Neural crest cell (in vitro differentiated cells): ENCODE measurements at regions not wholly inside any gene's neighbourhood (a gene's known extent, or its start where the extent isn't known, plus 50 kb on each side); places are given as distances from the start of the nearest gene placed in this dataset.
"Not testable (repeated sequence)": the region's sequence is repeated elsewhere in the genome, so short reads cannot be mapped to it uniquely, and the experiment has no call there.

ENCODE experiments used
- DNase-seq: peaks from one replicate; pipeline ENCODE4 v3.0.0; 2021; ENCODE audit warnings: low read depth, mixed read lengths, low spot score
- H3K27ac Mint-ChIP-seq: one replicate; pipeline ENCODE4 v1.8.0; 2021; ENCODE audit warnings: mild to moderate bottlenecking, mixed read lengths; ENCODE audit not compliant: unreplicated experiment
- H3K27me3 Mint-ChIP-seq: 2 replicates; pipeline ENCODE4 v1.8.0; 2021; ENCODE audit warnings: low read depth, mild to moderate bottlenecking, mixed read lengths
- H3K36me3 Mint-ChIP-seq: 2 replicates; pipeline ENCODE4 v1.8.0; 2021; ENCODE audit warnings: low read depth, mild to moderate bottlenecking, mixed read lengths
- H3K4me1 Mint-ChIP-seq: 2 replicates; pipeline ENCODE4 v1.8.0; 2021; ENCODE audit warnings: mixed read lengths
- H3K4me3 Mint-ChIP-seq: one replicate; pipeline ENCODE4 v1.8.0; 2021; ENCODE audit warnings: mild to moderate bottlenecking, mixed read lengths
- H3K9me3 Mint-ChIP-seq: 2 replicates; pipeline ENCODE4 v1.8.0; 2021; ENCODE audit warnings: mixed read lengths
- TF ChIP-seq, protein P1 (sequence below): fragments of 200-600 bp; sonication (generic); conservative IDR thresholded peaks from 2 replicates; pipeline ENCODE4 v1.5.0; 2021; ENCODE audit warnings: antibody characterized with exemption, mild to moderate bottlenecking

DNA sequence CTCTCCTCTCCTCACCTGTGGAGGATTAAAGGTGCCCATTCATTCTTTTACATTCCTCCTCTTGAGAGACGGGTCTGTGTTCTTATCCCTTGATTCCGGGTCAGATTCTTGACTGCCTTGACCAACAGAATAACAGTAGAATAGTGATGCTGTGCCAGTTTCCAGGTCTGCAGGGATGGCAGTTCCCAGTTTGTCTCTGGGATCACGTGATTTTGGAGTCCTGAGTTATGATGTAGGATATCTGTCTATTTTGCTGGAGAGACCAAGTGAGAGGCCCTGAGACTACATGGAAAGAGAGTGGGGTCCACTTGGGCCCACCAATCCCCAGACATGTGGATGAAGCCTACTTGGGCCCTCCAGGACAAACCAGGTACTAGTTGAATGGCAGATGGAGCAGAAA, 142.8 kb downstream of the TTC8 start:
- Mint-ChIP-seq H3K27me3 (peaks cover 16% of the 10 kb centered on the region), H3K9me3 (peaks cover 2% of the 10 kb centered on the region), H3K4me1 (no peaks in the 10 kb centered on the region), H3K27ac (no peak overlapping the region), H3K4me3 (no peak overlapping the region), H3K36me3 (no peaks in the 10 kb centered on the region)
- no peak for DNase-seq
- TF ChIP-seq, protein P1, sequence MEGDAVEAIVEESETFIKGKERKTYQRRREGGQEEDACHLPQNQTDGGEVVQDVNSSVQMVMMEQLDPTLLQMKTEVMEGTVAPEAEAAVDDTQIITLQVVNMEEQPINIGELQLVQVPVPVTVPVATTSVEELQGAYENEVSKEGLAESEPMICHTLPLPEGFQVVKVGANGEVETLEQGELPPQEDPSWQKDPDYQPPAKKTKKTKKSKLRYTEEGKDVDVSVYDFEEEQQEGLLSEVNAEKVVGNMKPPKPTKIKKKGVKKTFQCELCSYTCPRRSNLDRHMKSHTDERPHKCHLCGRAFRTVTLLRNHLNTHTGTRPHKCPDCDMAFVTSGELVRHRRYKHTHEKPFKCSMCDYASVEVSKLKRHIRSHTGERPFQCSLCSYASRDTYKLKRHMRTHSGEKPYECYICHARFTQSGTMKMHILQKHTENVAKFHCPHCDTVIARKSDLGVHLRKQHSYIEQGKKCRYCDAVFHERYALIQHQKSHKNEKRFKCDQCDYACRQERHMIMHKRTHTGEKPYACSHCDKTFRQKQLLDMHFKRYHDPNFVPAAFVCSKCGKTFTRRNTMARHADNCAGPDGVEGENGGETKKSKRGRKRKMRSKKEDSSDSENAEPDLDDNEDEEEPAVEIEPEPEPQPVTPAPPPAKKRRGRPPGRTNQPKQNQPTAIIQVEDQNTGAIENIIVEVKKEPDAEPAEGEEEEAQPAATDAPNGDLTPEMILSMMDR: no peak

DNA sequence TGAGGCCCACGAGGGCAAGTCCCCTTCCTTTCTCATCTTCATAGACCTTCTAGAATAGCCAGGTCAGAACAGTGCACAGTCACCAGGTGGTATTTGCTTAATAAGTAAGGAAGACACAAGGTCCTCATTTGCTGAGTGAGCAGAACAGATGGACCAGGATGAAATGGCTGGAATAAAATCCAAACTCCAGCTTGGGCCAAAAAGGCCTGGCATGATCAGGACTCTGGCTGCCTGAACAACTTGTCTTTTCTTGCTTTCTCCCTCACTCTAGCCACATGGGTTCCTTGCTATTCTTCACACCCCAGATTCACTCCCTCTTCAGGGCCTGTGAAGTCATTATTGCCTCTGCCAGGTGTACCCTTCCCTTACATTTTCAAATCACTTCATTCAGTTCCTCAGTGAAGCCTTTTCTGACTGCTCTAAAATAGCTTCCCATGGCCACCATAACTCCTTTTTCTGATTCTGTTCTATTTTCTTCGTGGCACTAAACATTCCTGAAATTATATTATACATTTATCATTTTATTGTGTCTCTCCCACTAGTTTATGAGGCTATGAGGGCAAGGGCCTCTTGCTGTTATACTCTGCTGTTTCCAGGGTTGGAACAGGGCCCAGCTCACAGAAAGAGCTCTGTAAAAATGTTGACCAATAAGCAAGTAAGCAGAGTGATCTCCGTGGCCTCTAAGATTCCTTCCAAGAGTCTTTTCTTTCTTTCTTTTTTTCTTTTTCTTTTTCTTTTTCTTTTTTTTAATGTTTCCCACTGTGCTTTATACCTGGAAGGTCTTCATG, 150.8 kb downstream of the TTC8 start:
- DNase-seq: no peak
- Mint-ChIP-seq H3K27ac (no peak overlapping the region), H3K36me3 (no peaks in the 10 kb centered on the region), H3K9me3 (no peaks in the 10 kb centered on the region), H3K4me3 (no peak overlapping the region), H3K27me3 (peaks cover 35% of the 10 kb centered on the region), H3K4me1 (no peaks in the 10 kb centered on the region)
- TF ChIP-seq, protein P1: no peak

DNA sequence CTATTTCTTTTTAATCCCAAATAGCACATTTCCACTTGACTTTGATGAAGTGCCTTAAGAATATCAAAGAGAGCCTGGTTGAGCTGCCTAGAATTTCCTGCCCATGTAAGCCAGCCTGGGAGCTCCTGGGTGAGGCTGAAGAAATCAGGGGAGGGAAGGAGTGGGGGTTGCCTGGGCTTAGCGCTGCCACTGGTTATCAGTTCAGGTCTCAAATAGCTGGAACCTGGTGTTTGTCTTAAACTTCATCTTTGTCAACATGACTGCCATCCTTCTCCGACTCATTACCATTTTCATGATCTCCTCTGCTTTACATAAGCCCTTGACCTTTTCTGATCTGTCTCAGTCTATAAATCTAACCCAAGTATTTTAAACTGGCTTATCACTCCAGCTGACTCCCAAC, 151.5 kb downstream of the TTC8 start:
- no peak overlapping the region for H3K4me3 Mint-ChIP-seq
- no peak for DNase-seq
- H3K9me3 Mint-ChIP-seq: no peaks in the 10 kb centered on the region
- H3K27ac Mint-ChIP-seq: no peak overlapping the region
- no peaks in the 10 kb centered on the region for H3K4me1 Mint-ChIP-seq
- H3K27me3 Mint-ChIP-seq: peaks cover 32% of the 10 kb centered on the region
- TF ChIP-seq, protein P1: no peak
- no peaks in the 10 kb centered on the region for H3K36me3 Mint-ChIP-seq

DNA sequence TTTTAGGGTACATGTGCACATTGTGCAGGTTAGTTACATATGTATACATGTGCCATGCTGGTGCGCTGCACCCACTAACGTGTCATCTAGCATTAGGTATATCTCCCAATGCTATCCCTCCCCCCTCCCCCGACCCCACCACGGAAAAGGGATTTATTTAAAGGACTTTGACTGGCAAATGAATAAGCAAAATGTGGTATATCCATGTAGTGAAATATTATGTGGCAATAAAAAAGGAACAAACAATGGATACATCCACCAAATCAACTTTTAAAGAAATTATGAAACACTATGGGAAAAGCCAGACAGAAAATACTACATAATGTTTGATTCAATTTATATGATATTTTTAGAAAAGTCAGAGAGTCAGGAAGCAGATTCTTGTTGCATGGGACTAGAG, 156.5 kb downstream of the TTC8 start:
- DNase-seq, H3K36me3 Mint-ChIP-seq, H3K4me1 Mint-ChIP-seq, H3K9me3 Mint-ChIP-seq, H3K4me3 Mint-ChIP-seq, H3K27ac Mint-ChIP-seq: not testable (repeated sequence)
- peaks cover 35% of the 10 kb centered on the region for H3K27me3 Mint-ChIP-seq

DNA sequence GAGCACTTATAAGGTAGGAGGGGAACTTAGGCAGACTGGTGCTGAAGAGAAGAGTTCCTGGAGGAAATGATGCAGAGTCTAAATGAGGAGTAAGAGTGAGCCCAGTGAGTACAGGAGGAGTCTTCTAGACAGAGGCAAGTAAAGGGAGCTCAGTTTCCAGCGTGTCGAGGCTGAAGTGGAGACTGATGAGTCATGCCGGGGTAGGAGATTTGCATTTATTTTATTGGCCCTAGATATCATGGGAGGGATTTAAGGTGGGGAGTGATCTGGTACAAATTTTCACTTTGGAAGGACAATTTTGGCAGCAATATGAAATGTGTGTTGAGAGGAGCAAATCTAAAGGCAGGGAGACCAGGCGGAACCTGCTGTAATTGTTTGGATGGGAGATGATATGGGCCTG, 157.5 kb downstream of the TTC8 start:
- no peak for DNase-seq
- TF ChIP-seq, protein P1: no peak
- H3K4me1 Mint-ChIP-seq: no peaks in the 10 kb centered on the region
- H3K36me3 Mint-ChIP-seq: no peaks in the 10 kb centered on the region
- H3K9me3 Mint-ChIP-seq: peaks cover 6% of the 10 kb centered on the region
- H3K27me3 Mint-ChIP-seq: peaks cover 35% of the 10 kb centered on the region
- no peak overlapping the region for H3K4me3 Mint-ChIP-seq
- no peak overlapping the region for H3K27ac Mint-ChIP-seq

DNA sequence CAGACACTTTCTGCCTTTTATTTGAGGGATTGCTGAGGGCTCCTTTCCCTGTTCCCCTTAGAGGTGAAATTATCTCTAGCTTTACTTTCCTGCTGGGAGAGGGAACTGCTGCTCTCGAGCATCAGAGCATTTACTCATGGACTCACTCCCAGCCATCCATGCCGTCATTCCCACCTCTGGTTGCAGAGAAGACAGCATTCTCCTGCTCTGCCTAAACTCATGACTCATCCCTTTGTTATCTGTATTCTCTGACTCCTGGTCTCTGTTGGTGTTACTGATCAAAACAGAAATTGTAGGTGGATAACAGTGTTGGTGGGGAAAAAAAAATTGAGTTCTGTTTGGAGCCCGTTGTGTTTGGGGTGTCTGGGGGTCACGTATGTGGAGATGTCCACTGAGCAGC, 159.3 kb downstream of the TTC8 start:
- peaks cover 9% of the 10 kb centered on the region for H3K9me3 Mint-ChIP-seq
- no peak for DNase-seq
- H3K27me3 Mint-ChIP-seq: peaks cover 25% of the 10 kb centered on the region
- no peak overlapping the region for H3K27ac Mint-ChIP-seq
- no peaks in the 10 kb centered on the region for H3K36me3 Mint-ChIP-seq
- H3K4me3 Mint-ChIP-seq: no peak overlapping the region
- TF ChIP-seq, protein P1: no peak
- H3K4me1 Mint-ChIP-seq: no peaks in the 10 kb centered on the region
